ENCODE measurements at regions not wholly inside any gene's neighbourhood (a gene's known extent, or its start where the extent isn't known, plus 50 kb on each side); places are given as distances from the start of the nearest gene placed in this dataset.

DNA sequence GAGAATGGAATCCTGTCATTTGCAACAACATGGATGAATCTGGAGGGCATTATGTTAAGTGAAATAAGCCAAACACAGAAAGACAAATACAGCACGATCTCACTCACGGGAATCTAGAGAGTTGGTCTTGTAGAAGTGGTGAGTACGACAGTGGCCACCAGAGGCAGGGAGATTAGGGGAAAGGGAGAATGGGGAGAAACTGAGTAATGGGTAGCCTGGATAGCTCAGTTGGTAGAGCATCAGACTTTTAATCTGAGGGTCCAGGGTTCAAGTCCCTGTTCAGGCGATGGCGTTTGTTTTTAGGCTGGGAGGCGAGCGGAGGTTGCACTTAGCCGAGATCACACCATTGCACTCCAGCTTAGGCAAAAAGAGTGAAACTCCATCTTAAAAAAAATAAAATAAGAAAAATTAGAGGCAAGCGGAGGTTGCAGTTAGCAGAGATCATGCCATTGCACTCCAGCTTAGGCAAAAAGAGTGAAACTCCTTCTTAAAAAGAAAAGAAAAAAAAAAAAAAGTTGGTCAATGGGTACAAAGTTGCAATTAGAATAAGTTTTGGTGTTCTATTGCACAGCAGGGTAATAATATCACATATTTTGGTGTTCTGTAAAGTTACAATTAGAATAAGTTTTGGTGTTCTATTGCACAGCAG is 95.7 kb upstream of the UBASH3B start:
- TF ChIP-seq, protein P1, sequence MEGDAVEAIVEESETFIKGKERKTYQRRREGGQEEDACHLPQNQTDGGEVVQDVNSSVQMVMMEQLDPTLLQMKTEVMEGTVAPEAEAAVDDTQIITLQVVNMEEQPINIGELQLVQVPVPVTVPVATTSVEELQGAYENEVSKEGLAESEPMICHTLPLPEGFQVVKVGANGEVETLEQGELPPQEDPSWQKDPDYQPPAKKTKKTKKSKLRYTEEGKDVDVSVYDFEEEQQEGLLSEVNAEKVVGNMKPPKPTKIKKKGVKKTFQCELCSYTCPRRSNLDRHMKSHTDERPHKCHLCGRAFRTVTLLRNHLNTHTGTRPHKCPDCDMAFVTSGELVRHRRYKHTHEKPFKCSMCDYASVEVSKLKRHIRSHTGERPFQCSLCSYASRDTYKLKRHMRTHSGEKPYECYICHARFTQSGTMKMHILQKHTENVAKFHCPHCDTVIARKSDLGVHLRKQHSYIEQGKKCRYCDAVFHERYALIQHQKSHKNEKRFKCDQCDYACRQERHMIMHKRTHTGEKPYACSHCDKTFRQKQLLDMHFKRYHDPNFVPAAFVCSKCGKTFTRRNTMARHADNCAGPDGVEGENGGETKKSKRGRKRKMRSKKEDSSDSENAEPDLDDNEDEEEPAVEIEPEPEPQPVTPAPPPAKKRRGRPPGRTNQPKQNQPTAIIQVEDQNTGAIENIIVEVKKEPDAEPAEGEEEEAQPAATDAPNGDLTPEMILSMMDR (IDR thresholded peaks at IDR 0.05) = no peak
- TF ChIP-seq POLR2AphosphoS5 (IDR thresholded peaks at IDR 0.05) (no peak), POLR2A (IDR thresholded peaks at IDR 0.05) (no peak)
